ENCODE measurements at regions not wholly inside any gene's neighbourhood (a gene's known extent, or its start where the extent isn't known, plus 50 kb on each side); places are given as distances from the start of the nearest gene placed in this dataset.

GRCh38 chr14:65821224-65821753, 408.8 kb downstream of the FUT8 start:
- Mint-ChIP-seq H3K27ac (no peak overlapping the region), H3K27me3 (ENCODE audit: insufficient read depth, low read depth, poor library complexity) (peaks cover 4% of the 10 kb centered on the region), H3K9me3 (no peaks in the 10 kb centered on the region), H3K4me1 (peaks cover 2% of the 10 kb centered on the region; the same call in 1 of the 3 replicates), H3K36me3 (ENCODE audit: low read depth) (no peaks in the 10 kb centered on the region), H3K4me3 (no peak overlapping the region)
- no peaks in the 10 kb centered on the region for H3K9me2 ChIP-seq (ENCODE audit: insufficient read depth)
- no peak overlapping the region for H3K27ac ChIP-seq (ENCODE audit: low read depth)
- DNase-seq (ENCODE audit: low spot score) (no peak), ATAC-seq (peak; percentile 31)
- 0 out of 2 replicates have a peak, but pooled peaks cover 4% of the 10 kb centered on the region for H3F3A ChIP-seq (replicated peaks; ENCODE audit: low read depth)
- TF ChIP-seq ETS1 (IDR thresholded peaks at IDR 0.05) (no peak), ZNF114 (CRISPR knock-in tag; IDR thresholded peaks at IDR 0.05) (no peak), STAT1 (IDR thresholded peaks at IDR 0.05; ENCODE audit: unreplicated experiment) (no peak), JUNB (IDR thresholded peaks at IDR 0.05; ENCODE audit: unreplicated experiment) (no peak), EZH2phosphoT487 (IDR thresholded peaks at IDR 0.05; ENCODE audit: unreplicated experiment) (no peak), CTCF (conservative IDR thresholded peaks at IDR 0.05; ENCODE audit: low read depth in 2 of 2) (no peak), POLR2AphosphoS5 (IDR thresholded peaks at IDR 0.05; ENCODE audit: low read depth) (no peak), ZNF462 (CRISPR knock-in tag; IDR thresholded peaks at IDR 0.05) (no peak), NANOG (IDR thresholded peaks at IDR 0.05; ENCODE audit: borderline replicate concordance) (no peak), CREB1 (CRISPR knock-in tag; IDR thresholded peaks at IDR 0.05; ENCODE audit: low read depth) (no peak), EZH2 (IDR thresholded peaks at IDR 0.05; ENCODE audit: low read depth, unreplicated experiment) (no peak), ZNF331 (CRISPR knock-in tag; IDR thresholded peaks at IDR 0.05; ENCODE audit: low read depth) (no peak), REST (IDR thresholded peaks at IDR 0.05; ENCODE audit: unreplicated experiment) (no peak)
- H3K27me3 ChIP-seq (ENCODE audit: insufficient read depth): no peaks in the 10 kb centered on the region
- no peak overlapping the region for H3K4me2 ChIP-seq
- H3K36me3 ChIP-seq (ENCODE audit: insufficient read depth): no peaks in the 10 kb centered on the region
- H3K4me1 ChIP-seq (ENCODE audit: insufficient read depth): no peaks in the 10 kb centered on the region; the same call in 1 of the 2 replicates
- H3K79me2 ChIP-seq (replicated peaks; ENCODE audit: insufficient read depth): no peaks in the 10 kb centered on the region
- no peak overlapping the region for H3K4me3 ChIP-seq
- 0 out of 2 replicates have a peak overlapping the region, but pooled peaks have one; percentile 43 for H2AFZ ChIP-seq
- no peaks in the 10 kb centered on the region for H4K20me1 ChIP-seq (replicated peaks; ENCODE audit: insufficient read depth)
